ENCODE measurements at regions not wholly inside any gene's neighbourhood (a gene's known extent, or its start where the extent isn't known, plus 50 kb on each side); places are given as distances from the start of the nearest gene placed in this dataset.

- Histone ChIP-seq H3K4me1 (ENCODE audit: insufficient read depth, low read length) (no peaks in the 10 kb centered on the region), H3K27ac (ENCODE audit: low read depth, low read length) (no peak overlapping the region), H3K9ac (ENCODE audit: low read depth, low read length) (no peak overlapping the region), H3K9me3 (ENCODE audit: insufficient read depth, low read depth, low read length) (no peaks in the 10 kb centered on the region), H3K36me3 (ENCODE audit: insufficient read depth, low read length) (no peaks in the 10 kb centered on the region), H3K27me3 (ENCODE audit: insufficient read depth, low read length) (no peaks in the 10 kb centered on the region), H3K4me3 (ENCODE audit: low read length) (no peak overlapping the region)
Measured at GRCh38 chrX:5220421-5220820, 1008.2 kb downstream of the NLGN4X start.

GRCh38 chrX:5194806-5195205, 1033.9 kb downstream of the NLGN4X start:
- H3K36me3 ChIP-seq (ENCODE audit: insufficient read depth, low read length) = no peaks in the 10 kb centered on the region
- no peaks in the 10 kb centered on the region for H3K27me3 ChIP-seq (ENCODE audit: insufficient read depth, low read length)
- H3K4me3 ChIP-seq (ENCODE audit: low read length) = no peak overlapping the region
- 95% methylated on average over 3 of the region's 4 CpGs for WGBS
- no peaks in the 10 kb centered on the region for H3K9me3 ChIP-seq (ENCODE audit: insufficient read depth, low read depth, low read length)
- no peak overlapping the region for H3K9ac ChIP-seq (ENCODE audit: low read depth, low read length)
- H3K27ac ChIP-seq (ENCODE audit: low read depth, low read length) = no peak overlapping the region
- H3K4me1 ChIP-seq (ENCODE audit: insufficient read depth, low read length) = no peaks in the 10 kb centered on the region

GRCh38 chrX:5180135-5180741, 1048.4 kb downstream of the NLGN4X start:
- no peaks in the 10 kb centered on the region for H3K4me1 ChIP-seq (ENCODE audit: insufficient read depth, low read length)
- H3K27ac ChIP-seq (ENCODE audit: low read depth, low read length) = no peak overlapping the region
- H3K36me3 ChIP-seq (ENCODE audit: insufficient read depth, low read length) = no peaks in the 10 kb centered on the region
- no peak overlapping the region for H3K4me3 ChIP-seq (ENCODE audit: low read length)
- H3K27me3 ChIP-seq (ENCODE audit: insufficient read depth, low read length) = no peaks in the 10 kb centered on the region
- no peaks in the 10 kb centered on the region for H3K9me3 ChIP-seq (ENCODE audit: insufficient read depth, low read depth, low read length)
- WGBS = 78% methylated on average over 10 of the region's 12 CpGs
- no peak overlapping the region for H3K9ac ChIP-seq (ENCODE audit: low read depth, low read length)

- H3K27me3 ChIP-seq (ENCODE audit: insufficient read depth, low read length) = no peaks in the 10 kb centered on the region
- no peak overlapping the region for H3K27ac ChIP-seq (ENCODE audit: low read depth, low read length)
- no peaks in the 10 kb centered on the region for H3K36me3 ChIP-seq (ENCODE audit: insufficient read depth, low read length)
- H3K9me3 ChIP-seq (ENCODE audit: insufficient read depth, low read depth, low read length) = no peaks in the 10 kb centered on the region
- no CpG with 5 or more reads among the region's 1 CpG for WGBS
- H3K4me3 ChIP-seq (ENCODE audit: low read length) = no peak overlapping the region
- no peaks in the 10 kb centered on the region for H3K4me1 ChIP-seq (ENCODE audit: insufficient read depth, low read length)
- no peak overlapping the region for H3K9ac ChIP-seq (ENCODE audit: low read depth, low read length)
Measured at GRCh38 chrX:5176766-5177165, 1051.9 kb downstream of the NLGN4X start.

GRCh38 chrX:5163663-5164062, 1065.0 kb downstream of the NLGN4X start:
- WGBS = 38% methylated on average over 1 of the region's 1 CpG
- Histone ChIP-seq H3K27ac (ENCODE audit: low read depth, low read length) (peak overlapping the region; percentile 41; the same call in 1 of the 2 replicates), H3K9me3 (ENCODE audit: insufficient read depth, low read depth, low read length) (no peaks in the 10 kb centered on the region), H3K9ac (ENCODE audit: low read depth, low read length) (no peak overlapping the region), H3K27me3 (ENCODE audit: insufficient read depth, low read length) (no peaks in the 10 kb centered on the region), H3K4me3 (ENCODE audit: low read length) (no peak overlapping the region), H3K4me1 (ENCODE audit: insufficient read depth, low read length) (0 out of 2 replicates have a peak, but pooled peaks cover 4% of the 10 kb centered on the region), H3K36me3 (ENCODE audit: insufficient read depth, low read length) (no peaks in the 10 kb centered on the region)

GRCh38 chrX:5155301-5155700, 1073.4 kb downstream of the NLGN4X start:
- 7% methylated on average over 3 of the region's 3 CpGs for WGBS
- no peak overlapping the region for H3K4me3 ChIP-seq (ENCODE audit: low read length)
- no peaks in the 10 kb centered on the region for H3K27me3 ChIP-seq (ENCODE audit: insufficient read depth, low read length)
- H3K9ac ChIP-seq (ENCODE audit: low read depth, low read length) = no peak overlapping the region
- H3K4me1 ChIP-seq (ENCODE audit: insufficient read depth, low read length) = peaks cover 9% of the 10 kb centered on the region
- H3K9me3 ChIP-seq (ENCODE audit: insufficient read depth, low read depth, low read length) = no peaks in the 10 kb centered on the region
- no peaks in the 10 kb centered on the region for H3K36me3 ChIP-seq (ENCODE audit: insufficient read depth, low read length)
- H3K27ac ChIP-seq (ENCODE audit: low read depth, low read length) = no peak overlapping the region

- WGBS = 59% methylated on average over 3 of the region's 4 CpGs
- H3K9me3 ChIP-seq (ENCODE audit: insufficient read depth, low read depth, low read length) = no peaks in the 10 kb centered on the region
- no peaks in the 10 kb centered on the region for H3K36me3 ChIP-seq (ENCODE audit: insufficient read depth, low read length)
- H3K4me1 ChIP-seq (ENCODE audit: insufficient read depth, low read length) = no peaks in the 10 kb centered on the region
- no peak overlapping the region for H3K4me3 ChIP-seq (ENCODE audit: low read length)
- H3K9ac ChIP-seq (ENCODE audit: low read depth, low read length) = no peak overlapping the region
- H3K27me3 ChIP-seq (ENCODE audit: insufficient read depth, low read length) = no peaks in the 10 kb centered on the region
- no peak overlapping the region for H3K27ac ChIP-seq (ENCODE audit: low read depth, low read length)
Measured at GRCh38 chrX:5145957-5146356, 1082.7 kb downstream of the NLGN4X start.

GRCh38 chrX:5142644-5143043, 1086.0 kb downstream of the NLGN4X start:
- WGBS = 98% methylated on average over 7 of the region's 7 CpGs
- H3K36me3 ChIP-seq (ENCODE audit: insufficient read depth, low read length) = no peaks in the 10 kb centered on the region
- no peaks in the 10 kb centered on the region for H3K27me3 ChIP-seq (ENCODE audit: insufficient read depth, low read length)
- H3K4me3 ChIP-seq (ENCODE audit: low read length) = no peak overlapping the region
- H3K27ac ChIP-seq (ENCODE audit: low read depth, low read length) = no peak overlapping the region
- H3K4me1 ChIP-seq (ENCODE audit: insufficient read depth, low read length) = no peaks in the 10 kb centered on the region
- H3K9me3 ChIP-seq (ENCODE audit: insufficient read depth, low read depth, low read length) = no peaks in the 10 kb centered on the region
- H3K9ac ChIP-seq (ENCODE audit: low read depth, low read length) = no peak overlapping the region

- H3K36me3 ChIP-seq (ENCODE audit: insufficient read depth, low read length) = no peaks in the 10 kb centered on the region
- H3K4me1 ChIP-seq (ENCODE audit: insufficient read depth, low read length) = no peaks in the 10 kb centered on the region
- no peaks in the 10 kb centered on the region for H3K27me3 ChIP-seq (ENCODE audit: insufficient read depth, low read length)
- WGBS = 95% methylated on average over 2 of the region's 4 CpGs
- no peaks in the 10 kb centered on the region for H3K9me3 ChIP-seq (ENCODE audit: insufficient read depth, low read depth, low read length)
- no peak overlapping the region for H3K9ac ChIP-seq (ENCODE audit: low read depth, low read length)
- no peak overlapping the region for H3K27ac ChIP-seq (ENCODE audit: low read depth, low read length)
- H3K4me3 ChIP-seq (ENCODE audit: low read length) = no peak overlapping the region
Measured at GRCh38 chrX:5122181-5122678, 1106.4 kb downstream of the NLGN4X start.

GRCh38 chrX:5117816-5118215, 1110.9 kb downstream of the NLGN4X start:
- Histone ChIP-seq H3K27me3 (ENCODE audit: insufficient read depth, low read length) (no peaks in the 10 kb centered on the region), H3K9ac (ENCODE audit: low read depth, low read length) (no peak overlapping the region), H3K36me3 (ENCODE audit: insufficient read depth, low read length) (no peaks in the 10 kb centered on the region), H3K4me1 (ENCODE audit: insufficient read depth, low read length) (no peaks in the 10 kb centered on the region), H3K4me3 (ENCODE audit: low read length) (no peak overlapping the region), H3K27ac (ENCODE audit: low read depth, low read length) (no peak overlapping the region), H3K9me3 (ENCODE audit: insufficient read depth, low read depth, low read length) (no peaks in the 10 kb centered on the region)
- 93% methylated on average over 2 of the region's 4 CpGs for WGBS

- no peak overlapping the region for H3K9ac ChIP-seq (ENCODE audit: low read depth, low read length)
- H3K4me1 ChIP-seq (ENCODE audit: insufficient read depth, low read length) = no peaks in the 10 kb centered on the region
- WGBS = 80% methylated on average over 2 of the region's 6 CpGs
- no peak overlapping the region for H3K4me3 ChIP-seq (ENCODE audit: low read length)
- no peaks in the 10 kb centered on the region for H3K36me3 ChIP-seq (ENCODE audit: insufficient read depth, low read length)
- no peak overlapping the region for H3K27ac ChIP-seq (ENCODE audit: low read depth, low read length)
- H3K27me3 ChIP-seq (ENCODE audit: insufficient read depth, low read length) = no peaks in the 10 kb centered on the region
- H3K9me3 ChIP-seq (ENCODE audit: insufficient read depth, low read depth, low read length) = no peaks in the 10 kb centered on the region
Measured at GRCh38 chrX:5113128-5113527, 1115.5 kb downstream of the NLGN4X start.

GRCh38 chrX:5100004-5100403, 1128.7 kb downstream of the NLGN4X start:
- Histone ChIP-seq H3K9ac (ENCODE audit: low read depth, low read length) (no peak overlapping the region), H3K4me1 (ENCODE audit: insufficient read depth, low read length) (no peaks in the 10 kb centered on the region), H3K4me3 (ENCODE audit: low read length) (no peak overlapping the region), H3K36me3 (ENCODE audit: insufficient read depth, low read length) (no peaks in the 10 kb centered on the region), H3K27me3 (ENCODE audit: insufficient read depth, low read length) (no peaks in the 10 kb centered on the region), H3K9me3 (ENCODE audit: insufficient read depth, low read depth, low read length) (no peaks in the 10 kb centered on the region), H3K27ac (ENCODE audit: low read depth, low read length) (no peak overlapping the region)
- WGBS = 96% methylated on average over 7 of the region's 8 CpGs
